K562 (cell line): ENCODE measurements at regions not wholly inside any gene's neighbourhood (a gene's known extent, or its start where the extent isn't known, plus 50 kb on each side); places are given as distances from the start of the nearest gene placed in this dataset.

ENCODE experiments used
- ATAC-seq: fragments of 200-7000 bp; cut with Tn5 transposase; 3 replicates; pipeline ENCODE4 v1.9.1; 2020; ENCODE audit warnings: moderate library complexity
- BruUV-seq: library from RNA; stranded (reverse); fragments of 400-500 nt; replicated peaks from 2 replicates; lab custom pipeline; 2021; lab: Mats Ljungman, UMichigan
- CTCF ChIA-PET: fragments of 300-600 bp; formaldehyde crosslinking; extraction: SDS; loops from one replicate; lab custom pipeline; 2021; ENCODE audit warnings: low intra/inter-chr PET ratio; lab: Yijun Ruan, JAX
- POLR2A ChIA-PET: fragments of 300-600, 350-650 bp; sonication (Branson Sonifier 250); formaldehyde crosslinking; extraction: SDS; loops from one replicate; lab custom pipeline; 2021; ENCODE audit warnings: antibody characterized with exemption, inconsistent platforms; lab: Yijun Ruan, JAX
- DNase-seq, 4 experiments: peaks; one replicate each; pipeline versions ENCODE4 v3.0.0 to v3.0.0-alpha.2; 2011 to 2018; ENCODE audit warnings: low spot score in 3 of 4, mixed read lengths in 3 of 4; ENCODE audit errors: extremely low read depth in 1 of 4
- FAIRE-seq: peaks from 2 replicates; lab custom pipeline; 2011; peaks lifted over from hg19 to GRCh38; lab: Jason Lieb, UNC
- H2AFZ ChIP-seq: 2 replicates; pipeline ENCODE4 v1.6.0; 2011; ENCODE audit warnings: low read depth, low read length, control low read depth, inconsistent platforms
- H3K27ac ChIP-seq: fragments of 200-600 bp; 3 replicates; pipeline ENCODE4 v1.8.0; 2011; ENCODE audit warnings: low read depth, mild to moderate bottlenecking, control low read depth, inconsistent platforms, low read length, moderate library complexity, mixed read lengths; ENCODE audit errors: extremely low read depth
- H3K27me3 ChIP-seq, 2 experiments: fragments of 300-600 bp in 1 of 2; 2 replicates in 1 of 2; 3 replicates in 1 of 2; pipeline versions ENCODE4 v1.6.0 to v1.8.0; 2011; ENCODE audit warnings: inconsistent platforms in 2 of 2, low read length in 2 of 2, mild to moderate bottlenecking in 1 of 2, mixed read lengths in 1 of 2, moderate library complexity in 1 of 2; ENCODE audit not compliant: control insufficient read depth in 2 of 2, insufficient read depth in 2 of 2
- H3K36me3 ChIP-seq: fragments of 300-600 bp; 3 replicates; pipeline ENCODE4 v1.8.0; 2011; ENCODE audit warnings: mild to moderate bottlenecking, low read length, inconsistent platforms; ENCODE audit not compliant: control insufficient read depth, insufficient read depth
- H3K4me1 ChIP-seq, 2 experiments: fragments of 200-600 bp in 1 of 2; replicated peaks in 1 of 2; 2 replicates in 1 of 2; 3 replicates in 1 of 2; pipeline versions ENCODE4 v1.5.1 to v1.8.0; 2011; ENCODE audit warnings: inconsistent platforms in 2 of 2, low read length in 2 of 2, mild to moderate bottlenecking in 1 of 2, mixed read lengths in 1 of 2, moderate library complexity in 1 of 2; ENCODE audit not compliant: control insufficient read depth in 2 of 2, insufficient read depth in 2 of 2
- H3K4me2 ChIP-seq: 2 replicates; pipeline ENCODE4 v1.6.1; 2011; ENCODE audit warnings: low read length, control low read depth, inconsistent platforms, mixed read lengths; ENCODE audit not compliant: insufficient read depth
- H3K4me3 ChIP-seq: fragments of 200-600 bp; sonication (generic), shearing (Covaris generic); 2 replicates; pipeline ENCODE4 v1.5.1; 2016; ENCODE audit warnings: control low read depth, inconsistent platforms
- H3K79me2 ChIP-seq: fragments of 200-600 bp; 3 replicates; pipeline ENCODE4 v1.8.0; 2011; ENCODE audit warnings: low read length, inconsistent platforms; ENCODE audit not compliant: control insufficient read depth, insufficient read depth
- H3K9ac ChIP-seq, 2 experiments: 2 replicates each; pipeline versions ENCODE4 v1.6.0 to v1.6.1; 2011; ENCODE audit warnings: low read depth in 2 of 2, low read length in 2 of 2, control low read depth in 1 of 2, inconsistent platforms in 1 of 2, mild to moderate bottlenecking in 1 of 2, mixed read lengths in 1 of 2; ENCODE audit not compliant: insufficient read depth in 1 of 2
- H3K9me1 ChIP-seq: one replicate; pipeline ENCODE4 v1.6.0; 2011; ENCODE audit warnings: inconsistent platforms, mild to moderate bottlenecking, low read length, moderate library complexity; ENCODE audit not compliant: control insufficient read depth, insufficient read depth
- H3K9me3 ChIP-seq: replicated peaks from 2 replicates; pipeline ENCODE4 v1.5.1; 2011; ENCODE audit warnings: low read depth, low read length, inconsistent platforms; ENCODE audit not compliant: control insufficient read depth, insufficient read depth
- H4K20me1 ChIP-seq: replicated peaks from 2 replicates; pipeline ENCODE4 v1.6.1; 2011; ENCODE audit warnings: low read length, inconsistent platforms, mixed read lengths; ENCODE audit not compliant: control insufficient read depth, insufficient read depth
- CBFB ChIP-seq: sonication (generic); formaldehyde crosslinking; IDR thresholded peaks from 2 replicates; pipeline ENCODE4 v1.4.0; 2020; ENCODE audit warnings: mild to moderate bottlenecking, missing genetic modification reagents
- ETV5 ChIP-seq: sonication (generic); formaldehyde crosslinking; IDR thresholded peaks from 2 replicates; pipeline ENCODE4 v1.4.0; 2020; ENCODE audit warnings: low read depth, mild to moderate bottlenecking, missing genetic modification reagents
- HDAC2 ChIP-seq: fragments of 450-650 bp; IDR thresholded peaks from 2 replicates; pipeline ENCODE4 v1.6.1; 2016; ENCODE audit warnings: mild to moderate bottlenecking
- HINFP ChIP-seq: fragments of 450-650 bp; conservative IDR thresholded peaks from 2 replicates; pipeline ENCODE4 v1.6.1; 2016; ENCODE audit warnings: missing genetic modification characterization, low read depth, mild to moderate bottlenecking, control low read depth, missing compliant biosample characterization
- HNRNPL ChIP-seq: fragments of 200-400 bp; formaldehyde crosslinking; IDR thresholded peaks from 2 replicates; pipeline ENCODE4 v1.6.1; 2017; ENCODE audit warnings: low read depth, mild to moderate bottlenecking, low read length
- NCOA6 ChIP-seq: fragments of 450-650 bp; IDR thresholded peaks from 2 replicates; pipeline ENCODE4 v1.6.1; 2017; ENCODE audit warnings: mild to moderate bottlenecking
- NFE2 ChIP-seq: IDR thresholded peaks from 2 replicates; pipeline ENCODE4 v1.6.1; 2014; ENCODE audit warnings: antibody characterized with exemption, low read depth
- PHB ChIP-seq: fragments of 250-450 bp; sonication (Bioruptor Pico); IDR thresholded peaks from 2 replicates; pipeline ENCODE4 v1.5.0; 2021
- RFX1 ChIP-seq: fragments of 450-650 bp; IDR thresholded peaks from 2 replicates; pipeline ENCODE4 v1.6.1; 2016; ENCODE audit warnings: mild to moderate bottlenecking, moderate library complexity
- SAFB2 ChIP-seq: fragments of 200-400 bp; formaldehyde crosslinking; IDR thresholded peaks from 2 replicates; pipeline ENCODE4 v1.6.1; 2018; ENCODE audit warnings: borderline replicate concordance, low read length, low read depth, moderate library complexity; ENCODE audit not compliant: severe bottlenecking
- SNIP1 ChIP-seq: fragments of 450-650 bp; IDR thresholded peaks from 2 replicates; pipeline ENCODE4 v1.7.1; 2017; ENCODE audit warnings: low read depth, mild to moderate bottlenecking
- THRA ChIP-seq: fragments of 450-650 bp; IDR thresholded peaks from 2 replicates; pipeline ENCODE4 v1.6.1; 2017; ENCODE audit warnings: mild to moderate bottlenecking, moderate library complexity
- ZNF41 ChIP-seq: fragments of 250-450 bp; sonication (Bioruptor Pico); conservative IDR thresholded peaks from 2 replicates; pipeline ENCODE4 v1.4.0; 2020; ENCODE audit warnings: mild to moderate bottlenecking
- ZNF445 ChIP-seq: fragments of 250-450 bp; sonication (Bioruptor Pico); IDR thresholded peaks from 2 replicates; pipeline ENCODE4 v1.4.0; 2020; ENCODE audit warnings: low read depth, mild to moderate bottlenecking, moderate library complexity
- ZZZ3 ChIP-seq: fragments of 450-650 bp; IDR thresholded peaks from 2 replicates; pipeline ENCODE4 v1.6.1; 2016; ENCODE audit warnings: antibody characterized with exemption, mild to moderate bottlenecking, moderate library complexity
- WGBS: fragments of 100-300 bp; shearing (Covaris generic); methylation state at CpG from one replicate; pipeline ENCODE4 v1.1.6; 2016; ENCODE audit warnings: low coverage, mixed read lengths; ENCODE audit not compliant: insufficient coverage; ENCODE audit errors: missing lambda C conversion rate; 5-methylcytosine and 5-hydroxymethylcytosine counted together
- in situ Hi-C: fragments of 300-500 bp; cut with MboI; formaldehyde crosslinking; loops from 4 replicates; pipeline ENCODE4 v1.15.0; 2018; ENCODE audit warnings: inconsistent platforms, mixed read lengths
- intact Hi-C: fragments of 100-400 bp; cut with micrococcal nuclease; formaldehyde crosslinking; loops from 2 replicates; pipeline ENCODE4 v1.14.2; 2022
- TF ChIP-seq, protein P1 (sequence below): fragments of 250-450 bp; sonication (Bioruptor Pico); IDR thresholded peaks from 2 replicates; pipeline ENCODE4 v1.5.0; 2021; ENCODE audit warnings: mild to moderate bottlenecking, borderline replicate concordance

- H3K4me3 ChIP-seq, result no peak overlapping the region
- H3K9me1 ChIP-seq, result no peaks in the 10 kb centered on the region
- TF ChIP-seq THRA (no peak), RFX1 (no peak), ETV5 (CRISPR knock-in tag) (no peak), ZNF445 (no peak), SNIP1 (no peak), HDAC2 (no peak), NFE2 (no peak), HNRNPL (no peak), ZNF41 (CRISPR knock-in tag) (no peak), CBFB (no peak), SAFB2 (no peak), NCOA6 (no peak), HINFP (tag) (no peak), ZZZ3 (no peak), PHB (CRISPR knock-in tag) (no peak)
- TF ChIP-seq, protein P1, sequence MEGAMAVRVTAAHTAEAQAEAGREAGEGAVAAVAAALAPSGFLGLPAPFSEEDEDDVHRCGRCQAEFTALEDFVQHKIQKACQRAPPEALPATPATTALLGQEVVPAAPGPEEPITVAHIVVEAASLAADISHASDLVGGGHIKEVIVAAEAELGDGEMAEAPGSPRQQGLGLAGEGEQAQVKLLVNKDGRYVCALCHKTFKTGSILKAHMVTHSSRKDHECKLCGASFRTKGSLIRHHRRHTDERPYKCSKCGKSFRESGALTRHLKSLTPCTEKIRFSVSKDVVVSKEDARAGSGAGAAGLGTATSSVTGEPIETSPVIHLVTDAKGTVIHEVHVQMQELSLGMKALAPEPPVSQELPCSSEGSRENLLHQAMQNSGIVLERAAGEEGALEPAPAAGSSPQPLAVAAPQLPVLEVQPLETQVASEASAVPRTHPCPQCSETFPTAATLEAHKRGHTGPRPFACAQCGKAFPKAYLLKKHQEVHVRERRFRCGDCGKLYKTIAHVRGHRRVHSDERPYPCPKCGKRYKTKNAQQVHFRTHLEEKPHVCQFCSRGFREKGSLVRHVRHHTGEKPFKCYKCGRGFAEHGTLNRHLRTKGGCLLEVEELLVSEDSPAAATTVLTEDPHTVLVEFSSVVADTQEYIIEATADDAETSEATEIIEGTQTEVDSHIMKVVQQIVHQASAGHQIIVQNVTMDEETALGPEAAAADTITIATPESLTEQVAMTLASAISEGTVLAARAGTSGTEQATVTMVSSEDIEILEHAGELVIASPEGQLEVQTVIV (CRISPR knock-in tag), result no peak
- TF ChIP-seq, all 486 proteins: peak for 0
- no peaks in the 10 kb centered on the region for H3K9me3 ChIP-seq
- H3K36me3 ChIP-seq, result no peaks in the 10 kb centered on the region
- POLR2A ChIA-PET, result no interaction called here
- DNase-seq, result no peak
- CTCF ChIA-PET, result no interaction called here
- H3K4me1 ChIP-seq, result no peaks in the 10 kb centered on the region
- ATAC-seq, result no peak
- intact Hi-C loops (no loop called here), in situ Hi-C loops (no loop called here)
- H2AFZ ChIP-seq, result no peak overlapping the region
- no peaks in the 10 kb centered on the region for H4K20me1 ChIP-seq
- H3K9ac ChIP-seq, result no peak overlapping the region
- H3K27me3 ChIP-seq, result no peaks in the 10 kb centered on the region
- no peaks in the 10 kb centered on the region for H3K79me2 ChIP-seq
- no peak for FAIRE-seq
- H3K4me2 ChIP-seq, result no peak overlapping the region
- 0% methylated on average over 1 of the region's 1 CpG for WGBS
- H3K27ac ChIP-seq, result no peak overlapping the region
- BruUV-seq, result no TSS peak
These were observed 961.7 kb upstream of the TMEFF2 start for GRCh38 chr2:193156480-193156879.
